Middle frontal gyrus (tissue), 1 donor: ENCODE measurements at regions not wholly inside any gene's neighbourhood (a gene's known extent, or its start where the extent isn't known, plus 50 kb on each side); places are given as distances from the start of the nearest gene placed in this dataset.

Experiments used
- DNase-seq: peaks from one replicate; pipeline ENCODE4 v3.0.0-alpha.2; 2015; ENCODE audit warnings: low spot score; ENCODE audit errors: extremely low spot score

DNA sequence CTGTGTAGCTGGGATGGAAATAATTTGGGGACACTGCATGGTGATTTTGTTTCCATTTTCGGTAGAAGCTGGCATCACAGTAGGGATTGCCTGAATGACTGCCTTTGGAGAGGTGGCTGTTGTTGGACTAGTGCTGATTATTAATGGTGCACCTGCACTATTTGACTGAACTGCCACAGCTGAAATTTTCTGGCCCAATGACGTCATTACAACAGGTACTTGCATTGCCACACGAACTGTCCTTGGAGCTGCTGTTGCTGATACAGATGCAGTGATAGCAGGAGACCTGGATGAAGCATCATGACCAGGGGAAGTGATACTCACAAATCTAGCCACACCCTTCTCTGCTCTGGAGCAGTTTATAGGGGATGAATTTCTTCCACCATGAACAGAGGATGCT is 95.6 kb upstream of the FOXC1 start:
- no peak for DNase-seq

DNA sequence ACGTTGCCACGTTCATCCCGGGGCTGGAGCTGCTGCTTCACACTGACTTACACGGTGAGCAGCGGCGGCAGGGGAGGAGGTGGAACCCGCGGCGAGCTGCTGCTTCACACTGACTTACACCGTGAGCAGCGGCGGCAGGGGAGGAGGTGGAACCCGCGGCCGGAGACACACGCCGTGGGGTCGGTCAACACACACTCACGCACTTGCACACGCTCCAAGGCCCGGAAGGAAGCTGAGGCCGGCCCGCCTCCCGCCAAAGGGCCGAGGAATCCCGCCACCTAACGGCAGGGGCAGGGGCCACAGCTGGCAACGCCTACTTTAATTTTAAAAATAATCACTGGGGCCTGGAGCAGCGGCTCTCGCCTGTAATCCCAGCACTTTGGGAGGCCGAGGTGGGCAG is 94.4 kb upstream of the FOXC1 start:
- no peak for DNase-seq

DNA sequence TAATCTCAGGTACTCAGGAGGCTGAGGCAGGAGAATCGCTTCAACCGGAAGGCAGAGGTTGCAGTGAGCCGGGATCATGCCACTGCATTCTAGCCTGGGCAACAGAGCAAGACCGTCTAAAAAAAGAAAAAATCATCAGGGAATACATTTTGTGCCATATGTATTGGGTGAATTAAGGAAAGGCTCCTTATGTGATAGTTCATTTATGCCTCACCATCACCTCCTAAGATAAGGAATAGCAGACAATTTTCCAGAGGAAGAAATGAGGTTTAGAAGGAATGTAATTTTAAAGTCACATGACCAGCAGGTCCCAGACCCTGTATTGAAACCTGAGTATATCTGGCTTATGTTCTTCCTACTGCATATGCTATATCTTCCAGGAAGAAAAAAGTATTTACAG is 93.9 kb upstream of the FOXC1 start:
- no peak for DNase-seq

DNA sequence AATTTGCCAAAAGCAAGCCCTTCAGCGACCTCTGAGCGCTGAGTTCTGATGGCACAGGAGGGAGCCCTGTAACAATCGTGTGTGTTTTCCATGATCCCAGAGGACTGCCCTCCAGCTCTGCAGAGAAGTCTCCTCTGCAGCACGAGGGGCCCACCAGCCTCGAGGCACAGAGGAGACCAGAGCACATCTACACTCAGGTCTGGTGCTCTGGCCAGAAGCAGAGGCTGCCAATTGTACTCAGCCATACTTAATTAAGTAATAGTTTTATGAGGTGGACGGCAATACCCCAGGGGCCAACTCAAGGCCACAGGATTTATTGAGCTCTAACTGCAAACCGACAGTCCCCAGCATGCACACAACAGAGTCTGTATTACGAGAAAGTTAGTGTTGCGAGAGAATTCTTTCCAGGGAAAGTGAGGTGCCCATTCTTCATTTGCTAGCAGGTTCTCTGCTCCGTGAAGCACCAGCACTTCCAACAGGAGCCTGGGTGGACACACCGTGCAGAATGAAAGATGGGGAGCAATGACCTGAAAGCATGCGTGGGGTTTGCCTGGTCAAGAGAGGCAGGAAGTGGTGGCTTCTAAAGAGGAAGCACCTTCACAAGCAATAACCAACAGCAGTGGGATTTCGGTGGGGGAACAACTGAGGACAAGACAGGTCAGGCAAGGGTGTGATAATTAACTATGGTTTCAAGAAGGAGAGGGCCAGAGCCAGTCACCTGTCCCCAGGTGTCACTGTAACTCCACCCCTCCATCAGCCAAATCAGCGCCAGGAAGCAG is 92.8 kb upstream of the FOXC1 start:
- DNase-seq = no peak

DNA sequence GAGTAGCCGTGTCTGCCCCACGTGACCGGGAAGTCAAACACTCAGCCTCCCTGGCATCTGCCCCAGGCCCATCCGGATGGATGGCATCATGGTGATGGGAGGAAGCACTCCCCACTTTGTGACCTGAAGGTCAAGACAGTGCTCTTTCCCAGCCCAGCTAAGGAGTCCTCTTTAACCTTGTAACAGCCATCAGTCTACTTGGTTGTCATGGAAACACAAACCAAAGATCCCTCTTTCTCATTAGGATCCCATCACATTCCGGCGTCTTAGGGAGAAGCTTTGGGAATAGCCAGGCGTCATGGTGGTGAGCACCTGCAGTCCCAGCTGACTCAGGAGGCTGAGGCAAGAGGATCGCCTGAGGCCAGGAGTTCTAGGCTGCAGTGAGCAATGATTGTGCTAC is 90.9 kb upstream of the FOXC1 start:
- DNase-seq = no peak

DNA sequence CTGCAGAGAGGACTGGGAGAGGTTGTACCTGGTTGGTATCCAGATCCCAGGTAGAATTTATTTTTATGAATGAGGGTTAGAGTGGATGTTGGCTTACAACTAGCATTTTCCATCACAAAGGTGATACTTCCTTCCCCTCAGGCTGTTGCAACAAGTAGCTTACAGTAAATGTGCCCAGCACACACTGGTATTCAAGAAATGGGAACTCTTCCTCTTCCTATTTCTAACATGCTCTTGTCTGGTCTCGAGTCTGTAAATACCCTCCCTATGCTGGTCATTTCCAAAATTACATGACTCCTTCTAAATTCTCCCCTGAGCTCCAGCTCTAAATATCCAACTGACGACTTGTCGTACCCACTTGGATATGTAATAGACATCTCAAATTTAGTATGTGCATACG is 90.1 kb upstream of the FOXC1 start:
- DNase-seq = no peak

DNA sequence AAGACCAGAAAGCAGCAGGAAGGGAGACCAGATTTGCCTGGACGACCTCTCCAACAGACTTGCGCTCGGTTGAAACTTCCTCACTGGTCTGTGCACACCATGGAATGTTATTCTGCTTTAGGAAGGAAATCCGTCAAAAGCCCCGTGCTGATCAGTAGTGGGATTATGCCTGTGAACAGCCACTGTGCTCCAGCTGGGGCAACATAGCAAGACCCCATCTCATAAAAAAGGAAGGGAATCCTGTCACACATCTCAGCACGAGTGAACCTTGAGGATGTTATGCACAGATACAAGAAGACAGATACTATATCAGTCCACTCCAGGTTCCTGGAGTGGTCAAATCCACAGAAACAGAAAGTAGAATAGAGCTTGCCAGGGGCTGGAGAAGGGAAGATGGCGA is 86.9 kb upstream of the FOXC1 start:
- no peak for DNase-seq

DNA sequence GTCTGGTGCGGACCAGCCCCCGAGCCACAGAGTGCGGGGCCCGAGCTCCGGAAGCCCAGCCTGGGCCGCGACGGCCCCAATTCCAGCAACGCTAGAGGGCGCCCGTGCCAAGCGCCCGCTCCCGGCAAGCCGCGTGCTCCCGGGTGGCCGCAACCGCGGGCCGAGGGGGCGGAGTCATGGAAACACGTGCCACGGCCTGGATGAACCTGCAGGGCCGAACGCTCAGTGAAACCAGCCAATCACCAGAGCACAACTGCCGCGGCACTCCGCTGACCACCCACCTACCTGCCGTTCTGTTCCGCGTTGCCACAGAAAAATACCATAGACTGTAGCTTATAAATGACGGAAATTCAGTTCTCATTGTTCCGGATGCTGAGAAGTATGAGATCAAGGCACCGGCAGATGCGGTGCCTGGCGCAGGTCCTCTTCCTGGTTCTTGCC is 85.7 kb upstream of the FOXC1 start:
- no peak for DNase-seq

DNA sequence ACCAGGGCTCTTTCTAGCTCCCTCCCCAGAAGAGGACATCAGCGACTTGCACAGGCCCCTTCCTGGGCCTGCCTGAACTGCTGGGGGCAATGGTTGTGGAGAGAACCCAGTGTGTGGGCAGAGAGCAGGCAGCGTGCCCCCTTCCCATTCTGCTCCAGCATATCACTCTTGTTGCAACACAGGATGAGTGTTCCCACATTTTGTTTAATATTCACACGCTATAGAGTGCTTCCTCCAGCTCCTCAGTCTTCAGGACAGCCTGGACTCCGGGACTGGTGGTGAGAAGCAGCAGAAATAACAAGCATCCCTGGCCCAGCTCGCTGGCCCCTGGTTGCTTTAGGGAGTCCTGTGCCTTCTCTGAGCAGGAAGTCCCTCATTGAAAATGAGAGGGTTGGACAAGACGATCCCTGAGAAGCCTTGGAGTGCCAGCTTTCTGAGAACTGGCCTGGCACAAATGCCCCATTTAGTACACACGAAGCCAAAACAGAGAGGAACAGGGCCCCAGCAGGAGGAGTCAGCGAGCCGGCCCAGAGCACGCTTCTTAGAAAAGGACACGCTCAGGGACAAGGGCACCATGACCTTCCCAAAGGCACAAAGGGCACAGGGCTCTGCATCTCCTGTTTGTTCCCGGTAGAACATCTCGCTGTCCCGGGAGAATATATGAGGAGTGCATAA is 84.2 kb upstream of the FOXC1 start:
- DNase-seq = no peak

DNA sequence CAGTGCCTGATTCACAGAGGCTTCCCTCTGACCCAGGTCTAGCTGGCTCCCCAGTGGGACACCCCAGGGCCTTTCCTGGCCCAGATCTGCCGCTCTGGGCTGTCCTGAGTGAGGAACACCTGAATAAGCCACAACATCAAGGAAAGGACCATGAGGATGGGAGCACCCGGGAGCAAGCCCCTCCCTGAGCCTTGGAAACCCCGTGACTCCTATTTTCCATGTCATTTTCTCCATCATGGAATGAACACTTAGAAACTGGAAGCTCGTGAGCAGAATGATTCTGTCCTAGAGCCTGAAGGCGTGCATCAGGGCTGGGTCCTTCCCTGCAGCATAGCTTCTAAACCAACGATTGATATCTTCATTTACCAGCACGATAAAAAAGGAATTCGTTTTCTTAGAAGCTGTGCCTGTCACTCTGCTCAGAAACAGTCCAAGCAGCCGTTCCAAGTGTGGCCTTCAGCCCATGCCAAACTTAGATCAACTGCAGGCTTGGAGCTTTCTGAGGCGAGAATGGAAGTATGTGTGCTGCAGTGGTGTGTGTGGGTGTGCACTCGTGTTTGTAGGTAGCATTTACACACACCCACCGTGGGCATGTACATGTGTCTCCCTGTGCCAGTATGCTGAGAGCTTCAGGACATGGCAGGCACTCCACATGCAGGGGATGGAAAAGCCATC is 83.2 kb upstream of the FOXC1 start:
- no peak for DNase-seq

DNA sequence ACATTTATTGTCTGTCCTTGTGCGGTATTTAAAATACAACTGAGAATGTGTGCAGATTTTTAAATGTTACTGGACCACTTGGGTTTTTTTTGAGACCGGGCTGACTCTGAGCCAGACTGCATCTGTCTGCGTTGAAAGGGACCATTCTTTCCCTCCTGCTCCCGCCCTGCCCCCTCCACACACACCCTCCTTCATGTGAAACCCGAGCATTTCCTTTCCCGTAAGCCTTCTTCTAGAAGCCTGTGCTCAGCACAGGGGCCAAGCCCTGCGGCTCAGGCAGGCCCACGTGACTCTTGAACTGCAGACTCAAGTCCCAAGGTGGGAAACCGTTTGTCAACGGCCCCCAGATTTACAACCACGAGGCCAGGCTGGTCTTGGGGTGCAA is 82.7 kb upstream of the FOXC1 start:
- DNase-seq = no peak

DNA sequence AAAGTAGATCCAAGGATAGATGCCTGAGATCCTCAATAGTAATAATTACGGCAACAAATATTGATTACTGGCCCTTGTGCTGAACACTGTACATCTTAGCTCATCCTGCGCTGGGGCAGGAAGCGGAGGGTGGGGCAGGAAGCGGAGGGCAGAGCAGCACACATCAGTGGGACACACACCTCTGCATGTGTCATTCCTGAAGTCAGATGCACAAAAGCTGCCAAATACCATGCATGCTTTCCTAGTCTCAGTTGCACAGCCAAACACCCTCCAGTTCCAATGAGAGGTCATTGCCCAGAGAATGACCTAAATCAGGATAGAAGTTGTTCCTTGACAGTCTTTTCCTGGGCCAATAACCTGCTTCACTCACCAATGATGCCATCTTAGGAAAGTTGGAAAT is 74.4 kb upstream of the FOXC1 start:
- no peak for DNase-seq

DNA sequence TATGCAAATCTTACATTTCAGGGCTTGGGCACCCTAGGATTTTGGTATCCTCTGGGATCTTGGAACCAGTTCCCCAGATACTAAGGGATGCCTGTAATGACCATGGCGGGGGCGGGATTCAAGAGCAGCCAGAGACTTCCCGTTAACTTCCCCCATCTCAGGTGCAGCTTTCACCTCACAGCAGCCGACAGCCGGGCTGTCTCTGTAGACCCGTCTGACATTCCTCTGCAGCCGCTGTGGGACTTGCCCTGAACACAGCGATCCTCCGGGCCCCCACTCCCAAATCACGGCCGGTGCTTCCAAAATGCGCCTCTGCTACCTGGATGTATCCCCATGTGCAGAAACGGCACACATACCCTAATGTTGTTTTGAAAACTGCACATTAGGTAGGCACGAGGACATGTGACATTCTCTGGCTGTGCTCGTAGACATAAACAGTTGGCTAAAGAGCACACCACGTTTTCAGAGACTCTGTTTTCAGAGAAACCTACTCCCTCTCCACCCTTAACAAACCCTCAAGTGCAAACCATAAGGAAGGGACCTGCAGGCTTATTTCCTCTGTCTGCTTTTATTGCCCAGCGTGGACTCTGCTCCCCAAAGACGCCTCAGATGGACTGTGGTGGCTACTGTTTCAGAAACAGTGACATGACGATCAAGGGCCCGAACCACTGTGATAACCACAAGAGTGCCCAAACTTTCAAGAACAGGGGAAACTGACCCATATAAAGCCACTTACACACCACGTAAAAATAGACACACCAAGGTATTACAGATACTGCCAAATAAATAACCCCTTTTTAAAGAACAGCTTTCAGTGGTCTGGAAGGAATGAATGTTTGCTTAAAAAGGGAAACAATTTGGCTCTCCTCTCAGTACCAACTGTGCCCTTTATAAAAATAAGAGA is 72.9 kb upstream of the FOXC1 start:
- no peak for DNase-seq

DNA sequence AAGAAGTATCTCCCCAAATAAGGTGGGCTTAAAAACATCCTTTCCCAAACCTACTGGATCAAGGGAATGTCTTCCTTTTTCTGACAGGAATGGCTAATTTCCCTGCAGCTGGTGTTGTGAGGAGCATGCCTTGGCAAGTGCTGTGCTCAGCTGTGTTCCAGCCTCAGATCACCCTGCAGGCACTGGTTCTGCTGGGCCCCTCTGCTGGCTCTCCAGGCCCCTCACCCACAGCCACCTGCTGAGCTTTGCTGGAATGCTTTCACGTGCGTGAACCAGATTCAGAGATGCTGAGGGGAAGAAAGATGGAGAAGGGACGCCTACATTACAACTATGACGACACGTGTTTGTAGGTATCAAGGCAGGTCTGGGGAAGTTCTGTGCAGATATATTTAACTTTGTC is 71.3 kb upstream of the FOXC1 start:
- no peak for DNase-seq

DNA sequence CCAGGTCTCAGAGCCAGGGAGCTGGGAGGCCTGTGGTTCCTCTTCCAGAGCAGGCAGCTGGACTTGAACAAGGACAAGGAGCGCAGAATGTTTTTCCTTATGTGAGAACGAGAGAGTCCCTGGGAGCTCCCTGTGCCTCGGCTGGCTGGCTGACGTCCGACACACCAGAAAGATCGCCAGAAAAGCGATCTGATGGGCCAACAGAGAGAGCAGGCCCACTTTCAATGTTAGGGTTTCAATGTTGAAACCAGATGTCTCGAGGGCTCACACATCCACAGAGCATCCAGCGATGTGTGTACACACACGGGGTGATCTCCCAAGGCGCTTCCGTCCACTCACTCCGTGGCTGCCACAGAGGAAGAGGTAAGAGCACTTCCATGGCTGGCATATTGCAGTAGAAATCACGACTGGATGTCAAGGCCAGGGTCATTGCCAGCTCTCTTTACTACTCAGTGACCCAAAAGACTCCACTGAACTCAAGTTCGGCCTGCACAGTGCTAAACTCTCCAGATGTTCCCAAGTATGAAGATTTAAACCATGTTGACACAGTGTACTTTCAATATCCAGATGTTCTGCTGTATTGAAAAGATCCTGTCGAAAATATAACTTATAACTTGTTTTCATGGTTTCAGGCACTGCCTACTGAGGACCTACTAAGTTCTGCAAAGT is 70.8 kb upstream of the FOXC1 start:
- DNase-seq = no peak

DNA sequence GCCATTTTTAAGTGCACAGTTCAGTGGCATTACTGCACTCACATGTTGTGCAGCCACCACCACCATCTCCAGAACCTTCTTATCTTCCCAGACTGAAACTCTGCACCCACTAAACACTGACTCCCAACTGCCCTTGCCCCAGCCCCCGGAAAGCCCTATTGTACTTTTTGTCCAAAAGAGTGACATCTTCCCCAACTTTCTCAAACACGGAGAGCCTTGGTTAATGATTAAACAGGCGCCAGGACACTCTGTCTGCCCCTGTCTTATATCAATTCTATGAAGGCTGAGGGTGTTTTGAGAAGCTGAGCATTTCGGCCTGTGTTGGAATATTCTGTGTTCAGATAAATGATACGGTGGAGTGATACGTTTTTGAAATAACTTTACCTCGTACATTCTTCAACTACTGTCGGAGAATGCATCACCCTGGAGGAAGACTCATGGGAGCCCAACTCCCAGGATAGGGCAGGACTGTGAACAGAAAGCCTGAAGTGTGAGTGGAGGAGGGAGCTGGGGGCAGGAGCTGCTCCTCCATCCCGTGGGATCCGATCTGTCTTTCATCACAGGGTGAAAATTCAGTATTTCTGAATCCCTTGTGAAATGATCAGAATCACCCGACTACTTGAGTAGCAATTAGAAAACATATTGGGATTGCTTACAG is 68.7 kb upstream of the FOXC1 start:
- no peak for DNase-seq

DNA sequence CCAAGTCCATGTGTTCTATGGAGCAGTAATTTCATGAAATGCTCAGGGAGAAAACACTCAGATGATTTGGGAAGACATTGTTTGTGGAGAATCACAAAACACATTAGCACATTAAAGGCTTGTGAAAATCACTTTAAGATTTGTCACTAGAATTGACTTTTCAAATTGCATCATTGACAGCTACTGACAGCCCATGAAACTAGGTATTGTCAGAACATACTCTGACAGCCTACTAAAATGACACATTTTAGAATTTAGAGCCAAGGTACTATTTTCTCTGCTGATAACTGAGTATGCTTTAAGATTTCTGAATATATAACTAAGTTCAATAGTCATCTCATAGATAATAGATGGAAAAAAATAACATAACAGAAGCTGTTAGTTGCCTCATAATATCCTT is 67.4 kb upstream of the FOXC1 start:
- DNase-seq = no peak

DNA sequence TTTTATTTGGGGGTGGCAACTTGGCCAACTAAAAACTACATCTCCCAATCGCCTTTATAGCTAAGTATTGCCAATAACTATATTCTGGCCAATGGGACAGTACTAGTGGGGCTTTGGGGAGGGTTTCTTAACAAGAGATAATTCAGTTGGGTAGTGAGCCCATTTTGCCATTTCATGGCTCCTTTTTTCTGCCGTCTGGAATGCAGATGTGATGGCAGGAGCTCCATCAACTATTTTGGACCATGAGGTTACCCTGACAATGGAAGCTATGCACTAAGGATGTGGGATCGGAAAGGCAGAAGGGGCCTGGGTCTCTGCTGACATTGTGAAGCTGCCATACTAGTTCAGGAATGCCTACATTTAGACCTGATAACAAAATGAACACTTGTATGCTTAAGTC is 67.0 kb upstream of the FOXC1 start:
- no peak for DNase-seq

DNA sequence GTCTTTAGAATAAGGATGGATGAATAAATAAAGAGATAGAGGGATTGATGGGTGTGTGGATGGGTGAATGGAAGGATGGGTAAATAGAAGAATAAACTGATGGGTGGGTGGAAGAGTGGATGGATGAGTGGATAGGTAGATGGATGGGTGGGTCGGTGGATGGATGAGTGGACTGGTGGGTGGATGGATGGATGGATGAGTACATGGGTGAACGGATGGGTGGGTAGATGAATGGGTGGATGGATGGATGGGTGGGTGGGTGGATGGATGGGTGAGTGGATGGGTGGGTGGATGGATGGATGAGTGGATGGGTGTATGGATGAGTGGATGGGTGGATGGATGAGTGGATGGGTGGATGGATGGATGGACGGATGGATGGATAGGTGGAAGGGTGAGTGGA is 65.7 kb upstream of the FOXC1 start:
- no peak for DNase-seq

DNA sequence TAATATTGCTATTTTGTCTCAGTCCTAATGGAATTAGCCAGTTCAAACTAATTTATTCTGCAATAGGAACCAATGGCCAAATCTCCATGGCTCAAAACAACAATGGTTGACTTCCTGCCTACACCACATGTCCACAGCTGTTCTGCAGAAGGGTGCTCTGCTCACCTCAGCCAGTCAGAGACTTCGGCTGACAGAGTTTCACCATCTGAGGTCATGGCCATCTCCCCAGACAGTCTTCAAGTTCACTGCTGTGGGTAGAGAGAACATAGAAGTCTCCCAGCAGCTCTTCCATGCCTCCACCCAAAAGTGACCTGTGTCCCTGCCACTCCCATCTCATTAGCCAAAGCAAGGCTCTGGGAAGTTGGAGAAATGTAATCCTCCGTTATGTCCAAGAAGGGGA is 65.1 kb upstream of the FOXC1 start:
- DNase-seq = no peak

DNA sequence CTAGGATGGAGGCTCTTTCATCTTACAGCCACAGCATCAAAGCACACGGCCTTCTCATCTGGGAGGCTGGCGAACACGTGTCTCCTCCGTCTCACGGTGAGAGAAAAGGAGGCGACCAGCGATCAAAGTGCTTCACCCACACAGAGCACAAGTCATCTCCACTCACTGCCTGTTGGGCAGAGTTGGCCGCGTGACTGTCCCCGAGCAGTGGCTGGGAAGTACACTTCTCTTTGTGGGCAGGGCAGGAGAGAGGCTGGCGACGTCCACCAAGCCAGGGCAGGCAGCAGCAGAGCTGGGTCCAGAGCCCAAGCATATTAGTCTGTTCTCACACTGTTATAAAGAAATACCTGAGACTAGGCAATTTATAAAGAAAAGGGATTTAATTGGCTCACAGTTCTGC is 64.1 kb upstream of the FOXC1 start:
- no peak for DNase-seq
